Fibroblast of the conjunctiva (primary cell): ENCODE measurements at regions not wholly inside any gene's neighbourhood (a gene's known extent, or its start where the extent isn't known, plus 50 kb on each side); places are given as distances from the start of the nearest gene placed in this dataset.

Experiments used
- DNase-seq: peaks from one replicate; pipeline ENCODE4 v3.0.0-alpha.2; 2010; ENCODE audit warnings: low read depth

- no peak for DNase-seq
These were observed 54.6 kb upstream of the ATXN7L3B start for GRCh38 chr12:74483057-74483456.
